HG03460 (cell line): ENCODE measurements at regions not wholly inside any gene's neighbourhood (a gene's known extent, or its start where the extent isn't known, plus 50 kb on each side); places are given as distances from the start of the nearest gene placed in this dataset.

ENCODE experiments used
- ATAC-seq: cut with Tn5 transposase; IDR thresholded peaks from one replicate; pipeline ENCODE4 v1.9.1; 2021; ENCODE audit not compliant: unreplicated experiment

- ATAC-seq: no peak
These were observed 161.0 kb downstream of the TRMT11 start for GRCh38 chr6:126147291-126147815.

GRCh38 chr6:126148853-126149252 is 162.5 kb downstream of the TRMT11 start:
- no peak for ATAC-seq

GRCh38 chr6:126152372-126152745 is 166.0 kb downstream of the TRMT11 start:
- no peak for ATAC-seq

GRCh38 chr6:126153661-126154060 is 167.3 kb downstream of the TRMT11 start:
- no peak for ATAC-seq

- peak; percentile 93 for ATAC-seq
These were observed 170.6 kb downstream of the TRMT11 start for GRCh38 chr6:126156973-126157372.

GRCh38 chr6:126167726-126168125 is 172.2 kb upstream of the CENPW start:
- no peak for ATAC-seq

- no peak for ATAC-seq
These were observed 169.5 kb upstream of the CENPW start for GRCh38 chr6:126170433-126170832.

GRCh38 chr6:126170978-126171382 is 168.9 kb upstream of the CENPW start:
- peak; percentile 73 for ATAC-seq

GRCh38 chr6:126172131-126172530 is 167.8 kb upstream of the CENPW start:
- ATAC-seq: no peak

GRCh38 chr6:126173265-126173664 is 166.7 kb upstream of the CENPW start:
- ATAC-seq: no peak

GRCh38 chr6:126174697-126175096 is 165.2 kb upstream of the CENPW start:
- ATAC-seq: no peak

GRCh38 chr6:126175251-126175650 is 164.7 kb upstream of the CENPW start:
- no peak for ATAC-seq

GRCh38 chr6:126176282-126176681 is 163.6 kb upstream of the CENPW start:
- ATAC-seq: no peak

- no peak for ATAC-seq
These were observed 159.3 kb upstream of the CENPW start for GRCh38 chr6:126180585-126180984.

GRCh38 chr6:126181173-126181741 is 158.7 kb upstream of the CENPW start:
- ATAC-seq: no peak

GRCh38 chr6:126181890-126182289 is 158.0 kb upstream of the CENPW start:
- no peak for ATAC-seq

GRCh38 chr6:126182650-126183311 is 157.1 kb upstream of the CENPW start:
- ATAC-seq: no peak

GRCh38 chr6:126185774-126186173 is 154.1 kb upstream of the CENPW start:
- ATAC-seq: no peak

GRCh38 chr6:126188279-126188909 is 151.5 kb upstream of the CENPW start:
- ATAC-seq: no peak

- no peak for ATAC-seq
These were observed 144.2 kb upstream of the CENPW start for GRCh38 chr6:126195625-126196236.

GRCh38 chr6:126198631-126199030 is 141.3 kb upstream of the CENPW start:
- no peak for ATAC-seq

GRCh38 chr6:126199466-126199865 is 140.4 kb upstream of the CENPW start:
- ATAC-seq: no peak
